K562 (cell line): ENCODE measurements at regions not wholly inside any gene's neighbourhood (a gene's known extent, or its start where the extent isn't known, plus 50 kb on each side); places are given as distances from the start of the nearest gene placed in this dataset.

ENCODE experiments used
- CBX5 ChIP-seq: IDR thresholded peaks from 2 replicates; pipeline ENCODE4 v1.6.1; 2014; ENCODE audit warnings: low read depth, borderline replicate concordance
- CTCFL ChIP-seq: IDR thresholded peaks from 2 replicates; pipeline ENCODE4 v1.6.1; 2011; ENCODE audit warnings: borderline replicate concordance, low read depth, mild to moderate bottlenecking, moderate library complexity, low read length; ENCODE audit not compliant: insufficient read depth, poor library complexity, severe bottlenecking
- CXXC5 ChIP-seq: fragments of 250-450 bp; sonication (Bioruptor Pico); IDR thresholded peaks from 2 replicates; pipeline ENCODE4 v1.8.0; 2022; ENCODE audit warnings: inconsistent platforms, mild to moderate bottlenecking, moderate library complexity
- FIP1L1 ChIP-seq: fragments of 200-400 bp; formaldehyde crosslinking; IDR thresholded peaks from 2 replicates; pipeline ENCODE4 v1.6.1; 2018; ENCODE audit warnings: mild to moderate bottlenecking, low read depth, low read length; ENCODE audit not compliant: poor library complexity, severe bottlenecking
- GABPB1 ChIP-seq: sonication (generic); formaldehyde crosslinking; IDR thresholded peaks from 2 replicates; pipeline ENCODE4 v1.8.0; 2022; ENCODE audit warnings: mild to moderate bottlenecking, missing genetic modification reagents
- HDAC3 ChIP-seq: fragments of 450-650 bp; IDR thresholded peaks from 2 replicates; pipeline ENCODE4 v1.6.1; 2018; ENCODE audit warnings: borderline replicate concordance, mild to moderate bottlenecking, moderate library complexity; ENCODE audit not compliant: partially characterized antibody
- HNRNPH1 ChIP-seq: fragments of 200-400 bp; formaldehyde crosslinking; optimal IDR thresholded peaks from 2 replicates; pipeline ENCODE3; 2017; ENCODE audit warnings: low read depth, mild to moderate bottlenecking, low read length, moderate library complexity
- HNRNPL ChIP-seq: fragments of 200-400 bp; formaldehyde crosslinking; IDR thresholded peaks from 2 replicates; pipeline ENCODE4 v1.6.1; 2017; ENCODE audit warnings: low read depth, mild to moderate bottlenecking, low read length
- KDM1A ChIP-seq, 2 experiments: fragments of 450-650 bp; IDR thresholded peaks; 2 replicates each; pipeline ENCODE4 v1.6.1; 2016; ENCODE audit warnings: mild to moderate bottlenecking in 2 of 2
- MIER1 ChIP-seq: fragments of 450-650 bp; IDR thresholded peaks from 2 replicates; pipeline ENCODE4 v1.6.1; 2016; ENCODE audit warnings: antibody characterized with exemption, mild to moderate bottlenecking, low read depth
- NRF1 ChIP-seq, 2 experiments: fragments of 450-650 bp; IDR thresholded peaks in 1 of 2; conservative IDR thresholded peaks in 1 of 2; 2 replicates each; pipeline ENCODE4 v1.6.1; 2014; ENCODE audit warnings: mild to moderate bottlenecking in 2 of 2
- PRMT5 ChIP-seq: sonication (generic); formaldehyde crosslinking; IDR thresholded peaks from 2 replicates; pipeline ENCODE4 v1.5.0; 2020; ENCODE audit warnings: missing genetic modification reagents
- RAD21 ChIP-seq, 2 experiments: fragments of 250-450 bp in 1 of 2; fragments of 450-650 bp in 1 of 2; sonication (Bioruptor Pico) in 1 of 2; formaldehyde crosslinking in 1 of 2; IDR thresholded peaks in 1 of 2; conservative IDR thresholded peaks in 1 of 2; 2 replicates each; pipeline versions ENCODE4 v1.4.0 to v1.8.0; 2020 to 2022; ENCODE audit warnings: mild to moderate bottlenecking in 2 of 2, moderate library complexity in 1 of 2
- RB1 ChIP-seq: fragments of 450-650 bp; IDR thresholded peaks from 2 replicates; pipeline ENCODE4 v1.6.1; 2017; ENCODE audit warnings: low read depth, mild to moderate bottlenecking
- RBFOX2 ChIP-seq: fragments of 200-400 bp; formaldehyde crosslinking; IDR thresholded peaks from 2 replicates; pipeline ENCODE4 v1.6.1; 2017; ENCODE audit warnings: low read depth, mild to moderate bottlenecking, low read length, moderate library complexity
- RBM25 ChIP-seq: fragments of 200-400 bp; formaldehyde crosslinking; IDR thresholded peaks from 2 replicates; pipeline ENCODE4 v1.6.1; 2018; ENCODE audit warnings: low read length, low read depth, moderate library complexity; ENCODE audit not compliant: severe bottlenecking
- RBM34 ChIP-seq: fragments of 200-400 bp; formaldehyde crosslinking; IDR thresholded peaks from 2 replicates; pipeline ENCODE4 v1.6.1; 2018; ENCODE audit warnings: low read length, borderline replicate concordance; ENCODE audit not compliant: insufficient read depth
- SAFB ChIP-seq: fragments of 200-400 bp; formaldehyde crosslinking; IDR thresholded peaks from 2 replicates; pipeline ENCODE4 v1.6.1; 2017; ENCODE audit warnings: low read depth, low read length, borderline replicate concordance
- SMAD1 ChIP-seq: fragments of 150-350 bp; IDR thresholded peaks from 2 replicates; pipeline ENCODE4 v1.6.1; 2014; ENCODE audit warnings: low read length, low read depth; ENCODE audit not compliant: partially characterized antibody
- SMC3 ChIP-seq: conservative IDR thresholded peaks from 2 replicates; pipeline ENCODE4 v1.6.1; 2011; ENCODE audit warnings: low read depth, low read length, improper control_type of control experiment; ENCODE audit not compliant: insufficient read depth
- ZFX ChIP-seq: sonication (generic); formaldehyde crosslinking; IDR thresholded peaks from 2 replicates; pipeline ENCODE4 v1.8.0; 2022; ENCODE audit warnings: mild to moderate bottlenecking, missing genetic modification reagents, moderate library complexity
- ZNF165 ChIP-seq: fragments of 250-450 bp; sonication (Bioruptor Pico); IDR thresholded peaks from 2 replicates; pipeline ENCODE4 v1.4.0; 2020; ENCODE audit warnings: borderline replicate concordance
- ZNF589 ChIP-seq: fragments of 200-800 bp; sonication (Bioruptor generic); IDR thresholded peaks from 2 replicates; pipeline ENCODE4 v1.6.1; 2016; ENCODE audit warnings: low read depth, missing genetic modification characterization, missing compliant biosample characterization
- TF ChIP-seq, protein P1 (sequence below), 3 experiments: IDR thresholded peaks in 2 of 3; conservative IDR thresholded peaks in 1 of 3; 2 replicates each; pipeline ENCODE4 v1.5.1; 2011 to 2012; ENCODE audit warnings: low read length in 3 of 3, mild to moderate bottlenecking in 3 of 3, control low read depth in 2 of 3, improper control_type of control experiment in 1 of 3, inconsistent platforms in 1 of 3, low read depth in 1 of 3, mixed read lengths in 1 of 3, moderate library complexity in 1 of 3; ENCODE audit not compliant: insufficient read depth in 2 of 3

GRCh38 chr14:100654814-100655740 lies 67.9 kb upstream of the BEGAIN start (continued):
- no peak for TF ChIP-seq HNRNPH1
- no peak for TF ChIP-seq PRMT5 (CRISPR knock-in tag)
- TF ChIP-seq RBFOX2, result no peak
- TF ChIP-seq SMAD1, result no peak
- peak; percentile 54 for TF ChIP-seq CXXC5
- peak; percentile 31 for TF ChIP-seq FIP1L1
- TF ChIP-seq, protein P1, sequence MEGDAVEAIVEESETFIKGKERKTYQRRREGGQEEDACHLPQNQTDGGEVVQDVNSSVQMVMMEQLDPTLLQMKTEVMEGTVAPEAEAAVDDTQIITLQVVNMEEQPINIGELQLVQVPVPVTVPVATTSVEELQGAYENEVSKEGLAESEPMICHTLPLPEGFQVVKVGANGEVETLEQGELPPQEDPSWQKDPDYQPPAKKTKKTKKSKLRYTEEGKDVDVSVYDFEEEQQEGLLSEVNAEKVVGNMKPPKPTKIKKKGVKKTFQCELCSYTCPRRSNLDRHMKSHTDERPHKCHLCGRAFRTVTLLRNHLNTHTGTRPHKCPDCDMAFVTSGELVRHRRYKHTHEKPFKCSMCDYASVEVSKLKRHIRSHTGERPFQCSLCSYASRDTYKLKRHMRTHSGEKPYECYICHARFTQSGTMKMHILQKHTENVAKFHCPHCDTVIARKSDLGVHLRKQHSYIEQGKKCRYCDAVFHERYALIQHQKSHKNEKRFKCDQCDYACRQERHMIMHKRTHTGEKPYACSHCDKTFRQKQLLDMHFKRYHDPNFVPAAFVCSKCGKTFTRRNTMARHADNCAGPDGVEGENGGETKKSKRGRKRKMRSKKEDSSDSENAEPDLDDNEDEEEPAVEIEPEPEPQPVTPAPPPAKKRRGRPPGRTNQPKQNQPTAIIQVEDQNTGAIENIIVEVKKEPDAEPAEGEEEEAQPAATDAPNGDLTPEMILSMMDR (IDR thresholded peaks at IDR 0.05 in 2 of 3, conservative IDR thresholded peaks at IDR 0.05 in 1 of 3; ENCODE audit: insufficient read depth in 2 of 3, low read depth in 1 of 3, low read length in 3 of 3), result peak; percentile 57 to 81 (median 68)
- no peak for TF ChIP-seq RBM34
- peak; percentile 22; the same call in 1 of the 2 replicates for TF ChIP-seq GABPB1 (CRISPR knock-in tag)
- no peak for TF ChIP-seq MIER1
- peak; percentile 55 for TF ChIP-seq ZFX (CRISPR knock-in tag)
- 0 out of 2 replicates have a peak, but pooled peaks have one; percentile 24 for TF ChIP-seq RB1
- TF ChIP-seq CBX5, result no peak
- TF ChIP-seq ZNF589, result no peak
- peak; percentile 45 to 50; a peak in 3 of 4 replicates for TF ChIP-seq NRF1 (conservative IDR thresholded peaks at IDR 0.05 in 1 of 2, IDR thresholded peaks at IDR 0.05 in 1 of 2)
- no peak for TF ChIP-seq HDAC3
- peak; percentile 49 to 70 for TF ChIP-seq RAD21 (CRISPR knock-in tag; conservative IDR thresholded peaks at IDR 0.05 in 1 of 2, IDR thresholded peaks at IDR 0.05 in 1 of 2)
- peak; percentile 8 for TF ChIP-seq RBM25
- TF ChIP-seq HNRNPL, result peak; percentile 57; the same call in 1 of the 2 replicates
- peak; percentile 64 for TF ChIP-seq SMC3
- TF ChIP-seq SAFB, result peak; percentile 87
- peak; percentile 88 for TF ChIP-seq CTCFL
- TF ChIP-seq ZNF165, result no peak
- TF ChIP-seq KDM1A (IDR thresholded peaks at IDR 0.05), result peak in 1 of 2 experiments; percentile 47; a peak in 1 of 4 replicates
